ENCODE measurements at regions not wholly inside any gene's neighbourhood (a gene's known extent, or its start where the extent isn't known, plus 50 kb on each side); places are given as distances from the start of the nearest gene placed in this dataset.

DNA sequence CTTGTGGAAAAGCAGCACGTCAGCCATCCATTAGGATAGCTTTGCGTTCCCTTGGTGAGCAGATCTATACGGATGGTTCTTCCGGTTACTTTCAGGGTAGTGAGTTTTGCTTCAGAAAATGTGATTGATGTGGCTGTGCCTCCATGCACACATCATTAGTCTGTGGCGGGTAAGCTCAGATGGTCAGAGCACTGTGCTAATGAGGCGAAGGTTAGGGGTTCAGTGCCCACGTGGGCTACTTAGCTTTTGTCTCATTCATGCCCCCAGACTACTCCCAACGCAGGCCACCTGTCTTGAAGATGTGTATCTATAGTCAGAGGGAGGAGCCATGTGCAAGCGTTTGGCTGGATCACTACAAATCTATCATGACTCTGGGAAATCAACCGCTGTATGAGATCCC lies 322.8 kb upstream of the POU3F3 start:
- no peak for DNase-seq (ENCODE audit: low spot score)

DNA sequence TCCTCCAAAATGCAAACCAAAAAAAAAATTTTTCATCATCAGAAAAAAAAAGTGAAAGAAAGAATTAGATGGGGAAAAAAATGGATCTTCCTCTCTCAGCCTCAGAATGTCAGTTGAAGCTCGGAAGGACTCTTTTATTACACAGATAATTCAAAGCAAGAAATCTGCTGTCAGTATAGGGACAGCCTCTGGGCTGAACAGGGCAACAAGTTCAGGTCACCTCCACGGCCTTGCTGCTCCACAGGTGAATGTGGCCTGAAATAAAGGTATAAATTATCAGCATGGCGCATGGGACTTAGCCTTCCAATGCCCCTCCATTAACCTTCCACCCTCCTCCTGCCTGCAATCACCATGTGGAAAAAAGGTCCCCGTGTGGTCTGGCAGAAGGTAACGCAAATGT lies 316.8 kb upstream of the POU3F3 start:
- no peak for DNase-seq (ENCODE audit: low spot score)

DNA sequence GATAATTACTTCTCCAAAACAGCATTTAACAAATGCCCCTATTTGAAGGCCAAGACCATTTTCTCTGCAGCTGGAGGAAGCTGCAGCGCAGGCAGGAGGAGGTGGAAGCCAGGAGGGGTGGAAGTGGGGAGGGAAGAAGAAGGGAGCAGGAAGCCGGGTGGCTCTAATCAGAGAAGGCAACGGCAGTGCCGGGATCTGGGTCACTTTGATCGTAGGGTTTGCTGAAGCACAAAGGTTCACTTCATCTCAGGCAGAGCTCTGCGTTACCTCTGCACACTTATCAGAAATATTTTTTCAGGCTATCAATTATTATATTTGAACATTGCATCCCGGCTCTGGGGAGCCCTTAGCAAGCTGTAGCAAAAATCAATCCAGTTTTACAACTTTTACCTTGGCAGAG lies 315.8 kb upstream of the POU3F3 start:
- DNase-seq (ENCODE audit: low spot score) = no peak

DNA sequence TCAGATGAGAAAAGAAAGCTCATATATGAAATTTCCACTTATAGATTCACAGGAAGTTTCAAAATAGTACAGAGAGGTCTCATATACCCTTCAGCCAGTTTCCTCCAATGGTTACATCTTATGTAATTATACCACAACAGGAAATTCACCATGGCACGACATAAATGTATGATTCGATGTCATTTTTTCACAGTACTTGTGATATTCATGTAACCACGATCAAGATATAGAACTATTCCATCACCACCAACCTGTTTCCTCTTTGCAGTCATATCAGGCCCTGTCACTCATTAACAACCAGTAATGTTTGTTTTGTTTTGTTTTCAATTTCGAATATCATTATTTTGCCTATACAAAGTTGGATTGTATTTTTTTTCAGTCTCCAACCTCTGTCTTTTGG lies 314.3 kb upstream of the POU3F3 start:
- no peak for DNase-seq (ENCODE audit: low spot score)

DNA sequence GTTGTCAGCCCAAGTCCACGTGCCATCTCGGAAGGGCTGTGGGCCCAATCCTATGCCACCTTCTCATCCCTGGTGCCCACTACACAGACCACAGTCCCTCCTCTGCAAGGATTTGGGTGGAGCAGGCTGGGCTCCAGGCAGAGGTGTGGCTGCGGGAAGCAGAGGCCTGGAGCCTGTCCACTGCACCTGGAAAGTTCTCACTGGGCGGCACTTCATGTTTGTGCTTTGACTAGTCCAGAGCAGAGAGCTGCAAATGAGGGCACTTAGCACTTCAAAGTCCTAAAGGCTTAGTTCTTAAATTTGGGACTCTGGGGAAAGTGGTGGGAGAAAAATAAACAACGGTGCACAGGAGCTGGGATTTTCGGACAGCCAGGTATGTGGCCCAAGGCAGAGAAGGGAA lies 308.9 kb upstream of the POU3F3 start:
- DNase-seq (ENCODE audit: low spot score) = no peak

DNA sequence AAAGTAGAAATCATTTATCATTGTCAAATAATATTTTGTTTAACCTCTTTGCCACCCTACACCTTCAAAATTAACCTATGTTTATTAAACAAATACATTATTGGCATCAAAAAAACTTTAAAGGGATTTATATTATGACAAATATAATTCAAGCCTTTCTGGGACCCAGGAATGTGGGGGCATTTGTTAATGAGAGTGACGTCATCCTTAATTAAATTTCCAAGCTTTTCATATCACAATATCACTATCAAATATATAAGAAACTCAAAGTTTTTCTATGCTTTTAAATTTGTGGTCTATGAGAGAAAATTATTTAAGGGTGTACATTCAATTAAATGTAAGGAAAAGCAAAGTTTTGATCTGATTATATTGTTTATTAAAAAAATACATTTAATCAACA lies 307.4 kb upstream of the POU3F3 start:
- DNase-seq (ENCODE audit: low spot score) = no peak

DNA sequence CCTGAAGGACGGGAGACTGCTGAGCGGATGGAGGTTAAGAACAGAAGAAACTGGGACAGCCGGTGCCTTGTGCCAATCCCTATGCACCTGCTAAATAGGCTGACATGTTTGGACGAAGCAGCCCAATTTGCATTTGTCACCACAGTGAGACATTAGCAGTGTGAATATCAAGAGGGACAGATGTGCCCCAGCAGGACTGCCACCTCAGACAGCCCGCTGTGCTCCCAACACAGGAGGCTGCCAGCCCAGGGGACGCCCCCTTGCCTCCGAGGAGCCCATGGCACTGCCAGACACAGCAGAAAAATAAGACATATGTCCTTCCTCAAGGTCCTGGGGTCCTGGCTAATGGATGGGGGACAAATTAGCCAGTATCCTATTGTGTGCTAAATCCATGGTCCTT lies 306.7 kb upstream of the POU3F3 start:
- DNase-seq (ENCODE audit: low spot score) = no peak

DNA sequence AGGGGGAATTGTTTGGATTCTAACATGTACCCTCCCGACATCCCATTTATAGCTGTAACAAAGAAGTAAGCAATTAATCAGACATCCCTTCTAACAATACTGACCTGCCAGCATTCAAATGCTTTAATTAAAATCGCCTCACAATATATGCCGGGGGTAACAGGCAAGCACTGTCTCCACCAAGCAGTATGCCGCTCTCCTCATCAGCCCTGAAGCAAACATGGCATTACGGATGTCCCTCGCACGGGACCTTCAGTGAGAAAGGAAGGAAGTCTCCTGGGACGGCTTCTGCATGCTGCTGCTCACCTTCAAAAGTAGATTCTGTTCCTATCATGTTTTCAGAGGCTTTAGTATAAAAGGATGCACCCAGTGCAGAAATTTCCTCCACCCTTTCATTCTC lies 292.7 kb upstream of the POU3F3 start:
- DNase-seq (ENCODE audit: low spot score) = no peak

DNA sequence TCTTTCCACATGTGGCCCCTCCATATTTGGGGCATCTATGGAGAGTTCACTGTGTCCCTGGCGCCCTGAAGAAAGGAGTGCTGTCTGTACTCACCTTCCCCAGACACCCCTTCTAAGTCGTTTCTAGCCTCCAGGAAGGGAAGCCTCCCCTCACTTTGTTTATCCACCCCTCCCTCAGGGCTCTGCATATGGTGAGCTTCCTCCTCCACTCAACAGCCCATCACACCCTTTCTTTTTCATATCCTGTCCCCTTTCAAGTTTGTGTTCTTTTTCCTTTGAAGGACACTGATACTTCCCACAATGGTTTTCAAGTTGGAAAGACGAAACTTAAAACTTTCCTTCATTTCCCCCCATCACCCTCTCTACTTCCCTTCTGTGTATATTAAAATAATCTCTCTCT lies 291.4 kb upstream of the POU3F3 start:
- no peak for DNase-seq (ENCODE audit: low spot score)

DNA sequence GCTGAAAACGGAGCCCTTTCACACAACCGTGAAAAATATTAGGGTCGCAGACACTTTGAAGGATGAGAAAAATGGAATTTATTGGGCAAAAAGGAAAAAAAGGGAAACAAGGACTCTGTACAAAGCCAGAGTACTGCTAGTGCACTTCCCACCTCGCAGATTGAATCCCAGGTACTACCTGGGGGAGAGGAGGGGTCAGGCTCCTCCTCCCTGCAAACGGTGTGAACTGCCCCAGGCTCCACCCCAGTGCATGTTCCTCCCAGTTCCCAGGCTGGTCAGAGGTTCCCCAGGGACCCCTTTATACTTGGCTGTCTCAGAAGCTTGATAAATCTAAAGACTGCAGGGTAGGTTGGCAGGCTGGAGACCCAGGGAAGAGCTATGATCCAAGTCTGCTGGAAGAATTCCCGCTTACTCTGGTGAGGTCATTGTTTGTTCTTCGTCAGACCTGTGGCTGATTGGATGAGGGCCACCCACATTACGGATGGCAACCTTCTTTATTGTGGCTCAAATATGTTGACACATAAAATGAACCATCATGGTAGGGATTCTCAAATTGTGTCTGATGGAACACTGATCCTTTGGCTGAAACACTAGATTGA lies 290.4 kb upstream of the POU3F3 start:
- peak; percentile 30 for DNase-seq (ENCODE audit: low spot score)

DNA sequence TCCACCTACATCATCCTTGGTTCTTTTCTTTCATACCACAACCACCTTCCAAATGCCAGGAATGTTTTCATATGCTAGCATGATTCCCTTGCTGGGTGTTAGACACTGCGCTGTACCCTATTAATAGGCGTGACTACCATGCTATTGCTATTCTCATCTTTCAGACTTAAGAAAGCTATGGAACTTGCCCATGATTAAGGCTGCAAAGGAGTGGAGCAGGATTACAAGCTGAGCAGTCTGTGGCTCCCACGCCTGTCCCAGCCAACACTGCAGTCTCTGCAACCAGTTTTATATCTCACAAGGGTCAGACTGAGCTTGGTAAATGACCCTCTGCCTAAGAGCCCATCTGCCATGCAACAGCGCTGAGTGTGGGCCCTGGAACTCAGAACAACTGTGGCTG lies 285.7 kb upstream of the POU3F3 start:
- DNase-seq (ENCODE audit: low spot score) = no peak

DNA sequence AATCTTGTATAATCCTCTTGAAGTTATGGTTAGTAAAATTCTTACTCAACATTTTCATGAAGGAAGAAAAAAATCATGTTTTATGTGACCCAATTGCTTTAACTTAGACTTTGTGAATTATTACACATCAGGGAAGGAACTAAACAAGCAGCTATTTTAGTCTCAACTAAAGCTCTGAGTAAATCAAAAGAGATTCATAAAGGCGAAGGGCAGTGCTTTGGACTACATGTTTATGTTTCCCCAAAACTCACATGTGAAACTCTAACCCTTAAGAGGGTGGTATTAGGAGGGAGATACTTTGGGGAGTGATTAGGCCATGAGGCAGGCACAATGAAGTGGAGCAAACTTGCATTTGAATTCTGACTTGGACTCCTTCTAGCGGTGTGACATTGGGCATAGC lies 283.7 kb upstream of the POU3F3 start:
- no peak for DNase-seq (ENCODE audit: low spot score)

DNA sequence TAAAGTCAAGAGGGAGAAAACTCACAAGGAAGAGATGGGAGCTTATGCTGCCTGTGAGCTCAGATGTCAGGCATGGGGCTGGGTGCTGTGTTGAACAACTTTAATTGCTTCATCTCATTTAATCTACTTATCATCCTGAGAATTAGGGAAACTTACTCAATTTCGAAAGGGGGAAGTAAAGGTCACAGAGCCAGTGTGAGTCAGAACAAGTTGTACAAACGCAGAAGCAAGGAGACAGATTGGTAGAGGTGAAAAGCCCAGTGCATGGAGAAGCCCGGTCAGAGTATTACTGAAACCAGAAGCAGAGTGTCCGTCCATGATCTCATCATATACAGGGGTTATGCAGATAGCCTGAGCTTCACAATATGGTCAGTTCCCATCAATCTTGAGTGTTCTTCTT lies 281.1 kb upstream of the POU3F3 start:
- DNase-seq (ENCODE audit: low spot score) = no peak

DNA sequence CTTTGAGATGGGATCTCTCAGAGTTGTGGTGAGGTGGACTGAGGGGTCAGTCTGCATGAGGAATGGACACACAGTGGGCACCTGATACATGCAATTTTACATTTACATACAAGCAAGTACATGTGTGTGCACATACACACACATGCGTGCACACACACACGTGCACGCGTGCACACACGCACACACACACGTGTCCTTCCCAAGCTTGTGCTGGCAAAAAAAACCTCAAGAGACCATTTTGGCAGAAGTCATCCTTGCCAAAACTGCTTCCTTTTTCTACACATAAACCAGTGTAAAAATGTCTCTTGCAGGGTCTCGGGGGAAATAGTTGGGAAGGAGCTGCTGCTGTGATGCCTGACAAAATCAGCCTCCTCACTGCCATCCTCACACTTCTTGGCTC lies 279.5 kb upstream of the POU3F3 start:
- DNase-seq (ENCODE audit: low spot score) = no peak

DNA sequence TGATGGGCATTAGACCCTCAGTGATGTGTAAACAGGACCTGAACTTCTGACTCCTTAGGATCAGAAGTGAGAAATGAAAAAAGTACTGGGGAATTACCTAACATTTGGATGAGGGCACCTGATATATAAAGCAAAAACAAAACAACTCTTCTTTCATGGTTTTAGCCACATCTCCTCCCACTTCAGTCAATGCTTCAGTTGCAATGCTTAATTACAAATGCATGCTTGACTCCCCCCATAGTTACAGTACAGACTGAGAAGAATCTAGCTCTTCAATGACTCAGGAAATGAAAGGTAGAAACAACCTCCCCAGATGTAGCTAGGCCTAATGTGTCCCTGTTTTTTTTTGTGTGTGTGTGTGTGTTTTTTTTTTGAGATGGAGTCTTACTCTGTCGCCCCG lies 276.8 kb upstream of the POU3F3 start:
- no peak for DNase-seq (ENCODE audit: low spot score)

DNA sequence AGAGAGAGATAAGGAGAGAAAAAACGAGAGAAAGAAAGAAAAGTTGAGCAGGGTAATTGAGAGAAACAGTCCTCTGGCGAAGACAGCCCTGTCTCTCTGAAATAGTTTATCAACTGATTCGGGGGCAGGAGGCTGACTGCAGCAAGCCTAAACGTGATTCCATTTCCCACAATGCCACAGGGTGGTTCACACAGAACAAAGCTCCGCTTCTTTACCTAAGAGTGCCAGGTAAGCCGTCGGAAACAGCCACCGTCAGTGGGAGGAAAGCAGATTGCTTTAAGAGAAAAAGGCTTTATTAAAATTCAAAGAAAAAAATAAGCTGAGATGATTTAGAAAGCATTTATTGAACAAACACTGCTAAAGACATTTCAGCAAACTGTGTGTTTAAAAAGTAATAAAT lies 271.4 kb upstream of the POU3F3 start:
- no peak for DNase-seq (ENCODE audit: low spot score)

DNA sequence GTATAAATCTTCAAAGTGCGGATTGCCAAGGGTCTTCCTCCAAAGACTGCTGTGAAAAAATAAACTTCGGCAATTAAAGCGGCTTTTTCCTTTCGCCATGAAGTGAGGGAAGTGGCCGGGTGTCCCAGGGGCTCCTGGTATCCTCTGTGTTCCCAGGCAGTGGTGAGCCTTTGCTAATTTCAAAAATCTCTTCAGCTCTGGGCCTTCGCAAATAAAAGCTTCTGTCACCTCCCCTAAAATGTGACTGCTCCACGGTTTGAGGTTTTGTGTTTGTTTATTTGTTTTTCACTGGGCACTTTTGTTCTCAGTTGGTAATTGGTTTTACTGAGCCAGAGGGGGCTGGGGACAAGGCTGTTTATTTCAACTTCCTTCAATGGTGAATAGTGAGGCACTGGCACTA lies 270.1 kb upstream of the POU3F3 start:
- DNase-seq (ENCODE audit: low spot score) = no peak

DNA sequence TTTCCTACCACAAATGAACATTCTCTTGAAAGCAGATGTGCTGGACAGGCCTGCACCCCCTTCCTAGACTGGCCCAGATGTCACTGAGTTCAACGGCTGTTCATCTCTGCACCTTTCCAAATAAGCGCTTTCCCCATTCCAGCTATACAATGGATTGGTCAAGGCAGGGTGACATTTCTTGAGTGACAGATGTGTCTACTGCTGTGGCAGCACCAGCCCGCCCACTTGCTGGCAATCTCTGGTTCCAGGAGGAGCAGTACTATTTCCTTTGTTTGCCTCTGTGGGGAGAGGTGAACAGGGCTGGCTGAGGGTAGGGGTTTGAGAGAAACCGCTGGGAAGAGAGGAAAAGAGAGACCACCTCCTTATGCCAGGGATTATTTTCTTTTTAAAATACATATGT lies 269.5 kb upstream of the POU3F3 start:
- peak; percentile 13 for DNase-seq (ENCODE audit: low spot score)

DNA sequence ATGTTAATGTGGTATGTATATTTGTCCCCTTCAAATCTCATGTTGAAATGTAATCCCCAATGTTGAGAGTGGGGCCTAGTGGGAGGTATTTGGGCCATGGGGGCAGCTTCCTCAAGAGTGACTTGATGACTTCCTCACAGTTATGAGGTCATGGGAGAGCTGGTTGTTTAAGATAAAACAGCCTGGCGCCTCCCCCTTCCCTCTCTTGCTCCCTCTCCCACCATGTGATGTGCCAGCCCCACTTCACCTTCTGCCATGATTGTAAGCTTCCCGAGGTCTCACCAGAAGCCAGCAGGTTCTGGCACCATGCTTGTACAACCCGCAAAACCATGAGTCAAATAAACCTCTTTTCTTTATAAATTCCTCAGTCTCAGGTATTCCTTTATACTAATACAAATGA lies 258.3 kb upstream of the POU3F3 start:
- no peak for DNase-seq (ENCODE audit: low spot score)

DNA sequence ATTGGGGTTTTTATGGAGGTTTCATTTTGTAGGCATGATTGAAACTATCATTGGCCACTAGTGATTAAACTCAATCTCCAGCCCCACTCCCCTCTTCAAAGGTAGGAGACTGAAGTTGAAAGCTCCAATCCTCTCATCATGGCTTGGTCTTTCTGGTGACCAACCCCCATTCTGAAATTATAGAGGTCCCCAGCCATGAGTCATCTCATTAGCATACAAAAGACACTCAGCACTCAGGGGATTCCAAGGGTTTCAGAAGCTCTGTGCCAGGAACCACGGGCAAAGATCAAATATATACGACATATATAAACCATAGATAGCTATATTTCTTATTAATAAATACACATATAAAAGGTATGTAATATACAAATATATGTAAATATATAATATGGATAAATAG lies 256.0 kb upstream of the POU3F3 start:
- DNase-seq (ENCODE audit: low spot score) = no peak

DNA sequence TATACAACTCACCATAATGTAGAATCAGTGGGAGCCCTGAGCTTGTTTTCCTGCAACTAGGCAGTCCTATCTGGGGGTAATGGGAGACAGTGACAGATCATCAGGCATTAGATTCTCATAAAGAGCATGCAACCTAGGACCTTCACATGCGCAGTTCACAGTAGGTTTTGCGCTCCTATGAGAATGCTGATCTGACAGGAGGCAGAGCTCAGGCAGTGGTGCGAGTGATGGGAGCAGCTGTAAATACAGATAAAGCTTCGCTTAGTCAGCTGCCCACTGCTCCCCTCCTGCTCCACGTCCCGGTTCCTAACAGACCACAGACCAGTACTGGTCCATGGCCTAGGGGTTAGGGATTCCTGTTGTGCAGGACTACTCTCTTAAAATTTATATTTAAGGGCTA lies 255.3 kb upstream of the POU3F3 start:
- no peak for DNase-seq (ENCODE audit: low spot score)

DNA sequence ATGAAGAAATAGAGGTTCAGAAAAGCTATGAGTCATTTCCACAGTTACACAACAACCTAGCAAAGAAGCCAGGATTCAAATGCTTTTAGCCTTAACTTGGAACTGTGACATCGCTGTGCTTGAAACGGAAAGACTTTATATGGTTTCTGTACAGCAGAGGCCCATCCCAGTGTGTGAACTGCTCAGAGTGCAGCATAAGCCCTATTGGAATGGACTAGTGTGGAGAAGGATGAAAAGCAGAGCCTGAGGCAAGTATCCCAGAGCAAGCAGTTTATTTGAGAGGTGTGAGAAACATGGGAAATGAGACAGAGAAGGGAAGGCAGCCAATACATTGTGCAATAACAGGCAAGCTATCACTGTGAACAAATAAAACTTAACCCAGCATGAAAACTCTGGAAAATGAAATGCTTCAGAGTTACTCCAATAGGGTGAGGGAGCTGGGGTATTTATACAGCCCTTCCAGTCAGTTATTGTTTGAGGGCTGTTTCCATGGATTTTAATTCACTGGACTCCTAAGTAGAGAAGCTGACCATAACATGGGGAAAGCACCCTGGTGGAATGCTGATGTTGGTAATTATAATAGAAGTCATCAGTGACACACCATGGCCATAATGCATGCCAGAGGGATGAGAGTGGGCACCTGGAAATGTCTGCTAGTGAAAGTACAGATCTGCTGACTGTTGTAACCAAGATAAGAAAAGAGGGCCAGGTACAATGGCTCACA lies 254.0 kb upstream of the POU3F3 start:
- no peak for DNase-seq (ENCODE audit: low spot score)

DNA sequence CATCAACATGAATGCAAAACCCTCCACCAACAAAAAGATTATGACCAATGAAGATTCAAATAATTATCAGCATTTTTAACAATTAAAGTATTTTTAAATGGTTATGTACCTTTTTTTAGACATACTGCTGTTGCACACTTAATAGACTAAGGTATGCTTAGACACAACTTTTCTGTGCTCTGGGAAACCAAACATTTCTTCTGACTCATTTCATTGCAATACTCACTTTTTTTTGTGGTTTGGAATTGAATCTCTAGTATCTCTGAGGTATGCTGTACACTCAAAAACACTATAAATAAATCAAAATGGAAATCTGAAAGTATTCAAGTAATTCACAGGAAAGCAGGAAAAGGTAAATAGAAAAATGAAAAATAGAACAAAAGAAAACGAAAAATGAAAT lies 247.9 kb upstream of the POU3F3 start:
- DNase-seq (ENCODE audit: low spot score) = no peak

DNA sequence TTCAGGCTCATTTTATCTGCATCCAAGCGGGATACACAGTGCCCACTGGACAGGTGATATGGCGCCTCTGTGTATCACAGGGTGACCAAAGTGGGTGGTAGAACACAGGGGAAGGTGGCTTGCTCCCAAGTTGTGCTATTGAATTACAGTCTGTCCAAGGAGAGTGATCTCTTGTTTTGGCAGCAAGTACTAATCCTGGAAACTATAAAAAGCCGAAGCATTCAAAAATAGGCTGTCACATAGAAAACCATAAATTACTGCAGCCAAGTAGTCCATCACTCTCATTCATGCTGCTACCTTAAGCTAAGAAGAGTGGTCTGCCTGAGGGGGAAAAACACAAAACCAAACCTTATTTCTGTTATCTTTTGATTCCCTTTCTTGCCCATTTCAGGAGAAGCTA lies 237.1 kb upstream of the POU3F3 start:
- no peak for DNase-seq (ENCODE audit: low spot score)
